Forelimb muscle (tissue), 1 donor: ENCODE measurements at regions not wholly inside any gene's neighbourhood (a gene's known extent, or its start where the extent isn't known, plus 50 kb on each side); places are given as distances from the start of the nearest gene placed in this dataset.

Source experiments
- DNase-seq: peaks from one replicate; pipeline ENCODE4 v3.0.0-alpha.2; 2013; ENCODE audit warnings: low read depth

DNA sequence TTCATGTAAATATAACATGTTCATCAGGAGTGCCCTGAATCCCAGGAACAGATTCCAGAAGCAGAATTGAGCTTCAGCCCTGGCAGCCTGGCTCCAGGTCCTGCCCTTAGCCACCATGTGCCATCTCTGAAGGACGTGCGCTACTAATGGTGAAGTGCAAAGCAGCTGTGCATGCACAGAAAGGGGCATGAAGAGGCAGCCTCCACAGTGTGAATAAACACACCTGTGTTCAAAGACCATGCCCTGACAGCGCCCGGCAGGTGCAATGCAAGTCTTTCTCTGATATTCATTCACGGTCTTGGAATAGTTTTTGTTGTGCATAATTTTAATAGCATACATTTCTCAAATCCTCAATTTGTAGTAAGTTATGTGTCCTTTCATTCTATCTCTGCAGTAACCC, 250.4 kb upstream of the TCERG1L start:
- no peak for DNase-seq

DNA sequence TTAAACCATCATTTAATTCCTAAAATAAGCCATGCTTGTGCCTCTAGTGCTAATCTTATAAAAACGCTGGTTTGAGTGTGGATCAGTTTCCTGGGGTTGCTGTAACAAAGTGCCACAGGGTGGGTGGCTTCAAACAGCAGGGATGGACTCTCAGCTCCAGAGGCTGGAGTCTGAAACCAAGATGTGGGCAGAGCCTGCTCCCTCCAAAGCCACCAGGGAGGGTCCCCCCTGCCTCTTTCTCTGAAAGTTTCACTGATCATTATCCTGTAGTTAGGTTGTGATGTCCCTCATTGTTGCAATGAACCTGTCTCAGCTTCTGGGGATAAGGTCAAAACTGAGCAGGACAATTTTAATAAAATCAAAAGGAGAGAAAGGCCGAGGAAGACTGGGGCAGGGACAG, 251.9 kb upstream of the TCERG1L start:
- DNase-seq: no peak

DNA sequence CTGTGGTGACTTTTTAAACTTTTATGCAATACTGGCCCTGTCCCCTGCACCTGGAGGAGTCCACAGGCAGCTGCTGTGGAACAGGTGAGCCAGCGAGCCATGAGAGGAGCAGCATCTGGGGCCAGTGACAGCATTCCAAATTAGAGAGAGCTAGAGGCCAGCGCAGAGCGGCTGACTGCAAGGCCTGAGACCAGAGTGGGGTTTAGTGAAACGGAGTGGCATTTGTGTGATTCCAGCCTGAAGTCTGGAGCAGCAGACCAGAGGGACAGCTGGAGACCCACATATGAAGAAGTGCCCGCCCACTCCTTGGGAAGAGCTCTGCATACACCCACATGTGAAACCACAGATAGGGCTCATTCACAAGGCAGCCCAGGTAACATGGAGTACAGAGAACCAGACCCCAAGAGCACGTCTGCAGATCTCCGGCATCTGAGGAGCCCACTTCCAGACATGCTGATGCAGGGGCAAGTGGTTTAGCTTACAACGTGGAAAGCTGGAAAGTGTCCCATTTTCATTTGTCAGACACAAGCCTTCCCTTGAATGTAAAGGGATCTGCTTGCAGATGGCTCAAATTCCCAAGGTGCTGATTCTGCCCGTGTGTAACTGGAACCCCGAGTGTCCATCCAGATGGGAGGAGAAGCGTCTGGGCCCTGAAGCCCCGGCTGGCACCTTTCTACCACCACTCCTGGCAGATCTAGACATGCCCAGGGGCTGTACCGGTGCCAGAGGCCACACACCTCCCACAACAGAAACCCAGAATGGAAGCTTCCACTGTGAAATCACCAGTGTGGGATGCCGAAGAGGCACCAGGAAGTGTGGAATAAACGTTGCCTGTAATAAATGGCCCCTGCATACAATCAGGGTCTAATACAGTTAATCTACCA, 256.0 kb upstream of the TCERG1L start:
- no peak for DNase-seq

DNA sequence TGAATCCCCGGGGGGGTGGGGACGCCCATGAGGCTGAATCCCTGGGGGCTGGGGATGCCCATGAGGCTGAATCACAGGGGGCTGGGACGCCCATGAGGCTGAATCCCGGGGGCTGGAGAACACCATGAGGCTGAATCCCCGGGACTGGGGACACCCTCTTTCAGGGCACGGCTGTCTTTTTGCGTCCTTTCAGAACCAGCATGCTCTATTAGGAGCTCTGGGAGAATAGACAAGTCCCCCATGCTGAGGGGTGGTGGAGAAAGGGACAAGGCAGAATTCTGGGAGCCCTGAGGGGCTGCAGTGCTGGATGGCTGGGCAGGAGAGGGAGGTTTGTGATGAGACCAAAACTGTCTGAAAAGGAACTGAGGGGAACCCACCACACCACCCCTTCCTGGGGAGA, 257.3 kb upstream of the TCERG1L start:
- DNase-seq: no peak

DNA sequence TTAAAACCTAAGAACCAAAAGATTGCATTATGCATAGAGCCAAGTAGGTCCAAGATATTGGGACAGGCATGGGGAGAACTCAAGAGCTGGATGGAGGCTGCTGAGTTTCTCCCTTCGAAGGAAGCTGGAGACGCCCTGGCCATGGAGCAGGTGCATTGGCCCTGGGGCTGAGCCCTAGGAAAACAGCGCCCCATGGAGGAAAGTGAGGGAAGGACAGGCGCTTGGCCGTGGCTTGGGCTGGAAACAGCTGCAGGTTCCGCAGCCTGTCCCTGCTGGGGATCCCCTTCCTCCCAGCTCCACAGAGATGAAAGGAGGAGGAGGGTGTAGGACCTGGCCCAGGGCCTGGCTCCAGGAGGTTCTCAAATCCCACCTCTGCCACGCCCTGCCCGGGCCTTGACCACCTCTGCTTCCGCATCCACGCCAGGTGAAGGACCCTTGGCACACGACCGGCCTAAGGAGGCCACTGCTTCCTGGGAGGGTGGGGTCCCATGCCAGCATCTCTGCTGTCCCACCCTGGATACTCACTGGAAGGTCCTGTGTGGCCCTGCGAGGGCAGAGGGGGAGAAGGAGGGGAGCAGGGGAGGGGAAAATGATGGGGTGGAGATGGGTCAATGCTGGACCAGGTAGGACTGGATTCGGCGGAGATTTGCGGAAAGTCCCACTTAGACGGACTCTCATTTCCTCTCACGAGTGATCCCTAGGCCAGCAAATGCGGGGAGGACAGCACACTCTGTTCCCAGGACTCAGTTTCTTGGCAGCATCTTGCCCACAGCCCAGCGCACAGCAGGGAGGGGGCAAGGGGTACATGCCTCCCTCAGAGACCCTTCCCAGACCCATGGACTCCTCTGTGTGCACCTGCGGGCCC, 258.6 kb upstream of the TCERG1L start:
- no peak for DNase-seq

DNA sequence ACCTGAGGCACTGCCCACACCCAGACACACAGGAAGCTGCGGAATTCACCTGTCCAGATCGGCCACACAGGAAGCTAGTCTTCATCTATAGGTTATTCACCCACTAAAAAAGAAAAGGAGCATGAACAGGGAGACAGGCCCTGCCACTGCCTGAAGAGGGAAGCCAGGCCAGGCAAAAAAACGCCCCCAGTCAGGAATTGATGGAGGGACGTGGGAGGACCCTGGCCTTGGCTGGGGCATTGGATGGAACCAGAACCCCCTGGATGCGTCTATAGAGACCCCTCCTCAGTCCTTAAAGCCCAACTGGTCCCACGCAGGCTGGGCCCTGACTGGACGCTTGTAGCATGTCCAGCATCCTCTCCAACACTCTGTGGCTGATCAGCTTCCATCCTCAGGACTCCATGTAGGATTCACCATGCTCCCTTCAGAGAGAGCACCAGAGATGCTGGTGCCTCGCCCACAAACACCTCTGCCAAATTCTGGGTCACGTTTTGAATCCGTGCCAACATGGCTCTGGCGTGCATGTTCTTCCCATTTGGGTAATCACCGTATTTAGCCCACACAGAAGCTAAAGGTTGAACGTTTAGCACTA, 259.3 kb upstream of the TCERG1L start:
- DNase-seq: no peak

DNA sequence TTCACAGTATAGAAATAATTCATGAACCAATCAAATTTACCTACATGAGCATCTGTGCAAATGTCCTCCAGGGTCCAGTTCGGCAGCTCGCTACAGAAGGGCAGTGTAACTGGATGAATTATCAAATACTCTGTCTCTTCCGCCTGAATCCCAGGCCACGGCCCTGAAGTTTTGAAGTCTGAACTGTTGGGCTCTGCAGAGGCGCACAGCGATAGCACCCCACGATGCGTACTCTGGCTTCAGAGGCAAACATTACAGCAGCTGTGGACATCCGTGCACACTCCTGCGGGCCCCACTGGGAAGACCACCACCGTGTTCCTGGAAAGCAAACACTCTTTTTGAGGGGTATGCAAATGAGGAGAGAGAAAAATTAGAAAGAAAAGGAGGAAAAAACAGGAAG, 259.8 kb upstream of the TCERG1L start:
- no peak for DNase-seq

DNA sequence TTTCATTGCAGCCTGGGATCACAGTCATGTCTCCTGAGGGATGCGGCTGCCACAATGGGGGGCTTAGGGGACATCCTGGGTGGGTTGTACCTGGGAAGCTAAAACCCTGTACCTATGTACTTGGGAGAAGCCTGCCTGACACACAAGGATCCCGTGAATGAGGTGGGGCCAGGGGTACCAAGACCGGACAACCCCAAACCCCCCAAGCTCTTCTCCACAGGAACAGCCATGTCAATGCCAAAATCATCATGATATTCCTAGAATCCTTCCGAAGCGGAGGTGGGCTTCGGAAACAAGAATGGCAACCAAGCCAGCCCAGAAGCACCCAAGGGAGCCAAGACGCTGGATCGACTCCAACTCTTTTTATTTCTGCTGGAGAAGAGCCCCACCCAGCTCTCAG, 260.3 kb upstream of the TCERG1L start:
- no peak for DNase-seq

DNA sequence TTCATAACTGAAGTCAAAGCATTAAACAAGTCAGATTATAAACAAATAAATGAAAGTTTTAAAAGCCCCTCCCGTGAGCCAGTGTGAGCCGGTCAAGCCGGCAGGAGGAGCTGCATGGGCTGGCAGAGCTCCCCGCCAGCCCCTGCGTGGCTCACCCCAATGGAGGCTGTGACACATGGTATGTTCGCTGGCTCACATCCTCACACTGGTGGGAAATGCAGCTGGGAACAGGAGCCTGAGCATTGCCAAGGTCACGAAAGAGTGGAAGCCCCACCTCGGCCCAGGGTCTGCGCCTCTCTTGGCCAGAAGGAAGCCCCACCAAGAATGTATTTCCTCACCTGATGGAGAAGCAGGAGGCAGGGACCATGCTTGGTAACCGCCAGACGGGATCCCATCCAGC, 261.7 kb upstream of the TCERG1L start:
- no peak for DNase-seq

DNA sequence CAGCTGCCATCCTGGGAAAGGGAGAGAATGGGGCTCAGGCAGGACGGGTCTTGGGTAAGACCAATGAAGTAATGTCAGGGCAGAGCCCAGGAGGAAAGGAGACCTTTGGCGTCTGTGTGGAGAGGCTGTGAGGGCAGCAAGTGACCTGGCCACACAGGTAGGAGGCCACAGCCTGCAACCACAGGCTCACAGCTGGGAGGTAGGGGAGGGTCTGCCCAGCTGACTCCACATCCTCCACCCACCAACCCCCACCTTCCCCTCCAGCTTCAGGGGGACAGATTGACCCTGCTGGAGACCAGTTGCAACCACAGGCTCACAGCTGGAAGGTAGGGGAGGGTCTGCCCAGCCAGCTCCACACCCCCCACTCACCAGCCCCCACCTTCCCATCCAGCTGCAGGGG, 262.2 kb upstream of the TCERG1L start:
- DNase-seq: no peak

DNA sequence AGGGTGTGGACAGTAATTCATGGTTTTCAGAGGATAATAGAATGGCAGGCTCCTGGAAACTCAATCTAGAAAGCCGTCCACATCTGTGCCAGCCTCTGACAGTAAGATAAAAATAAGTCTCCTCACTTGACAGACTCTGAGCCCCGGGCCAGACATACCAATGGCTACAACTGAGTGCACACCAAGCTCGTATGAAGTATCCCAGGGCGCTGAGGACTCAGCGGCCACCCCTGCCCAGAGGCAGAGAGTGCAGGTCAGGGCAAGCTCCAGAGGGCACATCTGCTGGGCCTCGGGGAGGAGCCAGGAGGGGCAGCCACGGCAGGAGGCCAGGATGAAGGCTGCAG, 262.8 kb upstream of the TCERG1L start:
- no peak for DNase-seq

DNA sequence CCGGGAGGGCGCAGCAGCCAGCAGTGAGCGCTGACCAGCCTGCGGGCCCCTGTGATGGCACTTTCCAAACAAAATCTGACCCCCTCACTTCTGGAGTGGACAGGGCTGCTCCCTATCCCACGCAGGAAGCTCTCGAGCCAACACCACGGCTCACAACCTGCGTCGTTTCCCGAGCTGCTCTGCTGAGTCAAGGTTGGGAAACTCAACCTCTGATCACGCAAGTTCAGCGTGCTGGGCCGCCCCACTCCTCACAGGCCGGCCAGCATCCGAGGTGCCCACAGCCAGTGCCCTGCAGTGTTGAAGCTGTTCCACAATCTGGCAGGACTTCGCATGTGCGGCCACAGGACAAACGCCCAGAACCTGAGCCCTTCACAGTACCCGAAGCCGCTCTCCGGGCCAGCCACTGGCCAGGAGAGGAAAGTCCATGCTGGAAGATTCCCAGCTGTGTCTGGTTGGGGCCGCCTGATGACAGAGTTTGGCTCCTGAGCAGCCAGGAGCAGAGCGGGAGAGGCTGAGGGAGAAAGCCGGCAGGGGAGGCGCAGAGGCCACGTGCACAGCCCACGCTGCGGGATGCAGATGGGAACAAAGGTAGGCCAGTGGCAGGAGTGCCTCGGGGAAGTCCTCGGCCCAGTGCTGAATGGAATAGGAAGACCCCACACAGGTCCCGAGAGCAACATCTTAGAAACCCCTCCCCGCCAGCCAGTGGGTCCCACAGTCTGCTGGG, 263.3 kb upstream of the TCERG1L start:
- no peak for DNase-seq

DNA sequence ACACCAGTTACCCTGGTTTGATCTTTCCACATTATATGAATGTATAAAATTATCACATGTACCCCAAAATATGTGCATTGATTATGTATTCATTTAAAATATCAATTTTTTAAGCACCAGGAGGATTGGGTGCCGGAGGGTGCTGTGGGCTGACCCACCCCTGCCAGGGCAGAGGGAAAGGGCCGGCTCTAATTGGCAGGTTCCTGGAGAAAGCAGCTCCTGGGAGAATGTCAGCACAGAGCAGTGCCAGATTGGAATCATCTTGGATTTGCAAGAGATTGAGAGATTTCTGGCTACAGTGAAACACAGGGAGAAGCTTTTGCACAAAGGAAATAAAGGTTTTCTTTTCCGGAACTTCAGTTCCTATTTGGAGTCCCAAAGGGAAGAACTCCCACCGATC, 264.4 kb upstream of the TCERG1L start:
- DNase-seq: no peak

DNA sequence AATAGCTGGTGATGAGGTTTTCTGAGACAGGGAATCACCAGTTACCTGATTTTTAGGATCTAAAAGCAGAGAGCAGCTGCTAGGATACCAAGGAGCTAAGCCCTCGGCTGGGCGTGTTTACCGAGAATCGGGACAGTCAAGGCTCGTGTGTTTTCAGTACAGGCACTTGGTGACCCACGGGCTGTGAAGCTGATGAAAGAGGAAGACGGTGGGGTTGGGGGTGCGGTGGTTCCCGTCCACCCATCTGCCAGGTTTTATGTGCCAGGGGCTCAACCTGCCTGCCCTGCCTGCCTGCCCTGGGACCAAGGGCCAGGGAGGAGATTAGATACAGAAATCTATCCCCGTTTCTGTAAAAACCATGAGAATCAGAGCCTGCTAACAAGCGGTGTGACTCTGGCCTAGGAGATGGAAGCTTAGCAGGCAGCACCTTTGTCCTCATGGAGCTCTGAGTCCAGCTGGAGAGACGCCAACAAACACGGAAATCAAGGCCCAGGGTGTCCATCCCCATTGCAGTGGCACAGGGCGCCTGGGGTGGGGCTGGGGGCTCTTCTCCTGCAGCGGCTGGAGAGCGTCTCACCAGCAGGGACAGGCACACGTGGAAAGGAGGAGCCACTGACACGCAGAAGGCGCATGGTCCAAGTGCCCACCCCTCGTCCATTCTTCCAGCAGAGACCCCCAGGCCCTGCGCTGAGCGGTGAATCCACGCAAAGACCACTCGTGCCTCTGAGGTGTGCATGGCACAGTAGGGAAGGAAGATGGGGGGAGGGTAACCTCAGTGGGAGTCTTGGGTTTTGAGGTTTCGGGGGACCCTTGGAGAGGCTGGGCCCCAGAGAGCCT, 265.0 kb upstream of the TCERG1L start:
- DNase-seq: no peak

DNA sequence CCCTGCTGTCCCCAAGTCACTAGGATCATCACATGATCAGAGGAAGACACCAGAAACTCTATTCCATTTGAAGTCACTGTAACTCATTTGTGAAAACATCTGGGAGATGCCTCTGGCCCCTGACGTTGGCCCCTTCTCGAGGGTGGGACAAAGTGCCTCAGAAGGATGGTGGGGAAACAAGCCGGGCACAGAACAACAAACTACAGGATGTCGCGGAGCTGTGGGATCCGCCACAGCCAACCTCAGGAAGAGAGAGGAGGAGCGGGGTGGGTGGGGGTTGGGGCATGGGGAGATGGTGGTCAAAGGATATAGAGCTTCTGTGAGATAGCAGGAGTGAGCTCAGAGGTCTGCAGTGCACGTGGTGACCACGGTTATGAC, 265.6 kb upstream of the TCERG1L start:
- no peak for DNase-seq

DNA sequence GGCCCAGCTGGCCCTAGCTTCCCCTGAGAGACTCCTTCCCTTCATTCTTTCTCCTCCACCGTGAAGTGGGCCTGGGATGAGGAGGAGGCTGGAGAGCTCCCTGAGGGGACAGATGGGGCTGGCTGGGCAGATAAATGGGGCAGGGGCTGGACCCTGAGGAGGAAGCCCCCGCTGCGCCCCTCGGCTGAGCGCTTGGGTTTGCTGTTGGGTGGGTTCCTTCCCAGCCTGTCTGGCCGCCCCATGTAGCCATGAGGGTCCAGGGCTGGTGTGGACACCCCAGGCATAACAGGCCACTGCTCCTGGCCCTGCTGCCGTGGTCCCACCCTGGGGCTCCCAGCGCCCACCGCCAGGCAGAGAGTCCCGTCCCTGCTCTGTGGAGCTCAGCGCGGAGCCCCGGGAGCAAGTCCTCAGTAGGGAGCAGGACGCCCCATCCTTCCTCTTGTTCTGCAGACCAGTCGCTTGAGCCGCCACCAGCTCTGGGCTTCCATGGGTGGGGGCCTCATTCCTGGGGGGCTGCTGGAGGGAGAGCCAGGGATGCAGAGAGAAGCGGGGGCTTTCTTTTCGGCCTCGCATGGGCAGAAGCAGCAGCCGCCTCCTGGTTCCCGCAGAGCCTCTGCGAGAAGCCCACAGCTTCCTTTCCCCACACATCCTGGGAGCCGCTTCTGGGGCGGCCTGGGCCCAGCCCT, 266.4 kb upstream of the TCERG1L start:
- no peak for DNase-seq

DNA sequence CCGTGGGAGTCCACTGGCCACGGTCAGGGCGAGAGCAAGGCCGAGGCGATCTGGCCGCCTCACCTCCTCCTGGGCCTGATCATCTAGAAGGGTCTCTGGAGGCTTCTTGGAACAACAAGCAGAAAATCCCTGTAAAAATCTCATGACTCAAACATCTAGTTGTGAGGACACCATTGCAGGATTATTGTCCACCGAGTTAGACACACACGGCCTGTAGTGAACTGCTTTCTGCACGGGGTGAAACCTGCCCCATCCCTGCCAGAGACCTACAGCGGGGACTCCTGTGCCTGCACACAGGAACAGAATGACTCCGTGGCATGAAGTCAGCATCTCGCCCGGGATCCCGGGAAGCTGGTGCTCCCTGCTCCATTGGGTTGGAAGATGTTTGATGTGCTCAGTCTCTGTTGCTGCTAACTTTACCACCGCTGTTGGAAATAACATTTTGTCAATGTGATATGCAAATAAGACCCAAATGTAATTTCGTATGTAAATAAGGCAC, 267.0 kb upstream of the TCERG1L start:
- DNase-seq: no peak

DNA sequence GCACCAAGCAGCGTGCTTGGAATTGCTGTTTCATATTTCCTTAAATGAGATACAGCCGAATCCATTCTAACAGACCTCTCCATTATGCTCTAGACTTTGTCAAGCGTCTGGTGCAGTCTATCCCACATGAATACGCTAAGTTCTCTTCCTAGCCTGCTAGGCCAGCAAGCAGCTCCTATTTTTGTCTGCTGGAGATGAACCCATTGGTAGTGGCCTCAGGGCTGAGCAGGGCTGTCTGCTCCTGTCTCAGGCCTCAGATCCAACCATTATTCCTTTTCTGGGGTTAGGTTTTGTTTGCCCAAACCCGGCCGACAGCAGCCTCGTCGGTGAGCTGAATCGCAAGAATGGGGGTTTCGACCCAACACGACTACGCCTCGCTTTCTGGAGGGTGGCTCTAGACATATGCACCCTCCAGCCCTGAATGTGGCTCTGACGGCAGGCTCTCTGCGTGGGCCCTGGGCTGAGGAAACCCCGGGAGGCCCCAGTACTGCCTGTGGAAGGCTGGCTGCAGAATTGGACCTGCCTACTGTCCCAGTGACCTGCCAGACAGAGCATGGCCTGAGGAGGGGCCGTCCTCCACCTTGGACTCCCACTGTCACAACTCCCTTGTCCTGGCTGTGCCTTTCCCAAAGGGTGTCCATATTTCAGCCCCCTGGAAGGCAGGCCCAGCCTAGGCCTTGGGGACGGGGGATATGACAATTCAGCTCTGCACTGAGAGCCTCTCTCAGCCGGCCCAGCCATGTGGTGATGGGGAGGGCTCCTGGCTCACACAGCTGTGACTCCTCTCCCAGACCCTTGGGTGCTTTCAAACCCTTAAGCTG, 267.9 kb upstream of the TCERG1L start:
- DNase-seq: no peak

DNA sequence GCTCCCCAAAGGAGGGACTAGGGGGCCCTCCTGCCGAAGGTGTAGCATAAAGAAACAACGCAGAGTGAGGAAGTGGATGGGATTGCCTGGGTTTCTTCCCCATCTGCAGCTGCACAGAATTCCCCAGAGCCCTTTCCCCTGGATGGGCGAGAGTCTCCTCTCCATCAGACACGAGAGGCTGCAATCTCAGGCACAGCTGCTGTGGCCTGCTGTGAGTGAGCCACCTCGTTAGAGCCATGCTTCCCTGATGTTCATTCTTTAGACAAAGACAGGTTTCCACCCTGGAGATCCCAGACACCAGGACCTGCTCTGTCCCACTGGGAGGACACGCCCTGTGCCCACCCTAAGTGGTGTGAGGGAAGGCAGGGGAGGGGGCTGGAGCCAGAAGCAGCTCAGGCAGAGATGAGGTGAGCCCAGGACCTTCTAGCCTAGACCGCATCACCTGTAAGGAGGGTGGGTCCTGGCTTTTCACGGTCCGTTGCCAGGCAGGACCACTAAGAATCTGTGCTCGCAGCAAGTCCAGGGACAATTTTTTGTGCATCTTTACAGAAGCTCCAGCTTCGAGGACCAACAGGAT, 268.6 kb upstream of the TCERG1L start:
- no peak for DNase-seq
